Endothelial cell of umbilical vein (primary cell): ENCODE measurements at regions not wholly inside any gene's neighbourhood (a gene's known extent, or its start where the extent isn't known, plus 50 kb on each side); places are given as distances from the start of the nearest gene placed in this dataset.

Experiments
- CTCF ChIP-seq, 2 donors: IDR thresholded peaks; 1 replicate in 1 of 2; 2 replicates in 1 of 2; pipeline ENCODE4 v1.5.1; 2011; ENCODE audit warnings: low read length in 2 of 2, mild to moderate bottlenecking in 2 of 2, moderate library complexity in 2 of 2, control low read depth in 1 of 2, inconsistent platforms in 1 of 2, low read depth in 1 of 2; ENCODE audit not compliant: insufficient read depth in 1 of 2; ENCODE audit errors: extremely low read depth in 1 of 2
- EZH2 ChIP-seq: IDR thresholded peaks from 2 replicates; pipeline ENCODE4 v1.6.1; 2012; ENCODE audit warnings: borderline replicate concordance, low read depth, mild to moderate bottlenecking, moderate library complexity, low read length, inconsistent platforms; ENCODE audit not compliant: severe bottlenecking
- FOS ChIP-seq: IDR thresholded peaks from 2 replicates; pipeline ENCODE4 v1.6.1; 2011; ENCODE audit warnings: mild to moderate bottlenecking, low read length, moderate library complexity, borderline replicate concordance; ENCODE audit not compliant: insufficient read depth
- GATA2 ChIP-seq: IDR thresholded peaks from 2 replicates; pipeline ENCODE4 v1.7.0; 2011; ENCODE audit warnings: low read depth, mild to moderate bottlenecking, moderate library complexity, mixed read lengths, low read length; ENCODE audit not compliant: insufficient read length, insufficient read depth
- JUN ChIP-seq: IDR thresholded peaks from 2 replicates; pipeline ENCODE4 v1.6.1; 2011; ENCODE audit warnings: borderline replicate concordance, low read depth; ENCODE audit not compliant: insufficient read length, insufficient read depth
- MAX ChIP-seq: IDR thresholded peaks from 2 replicates; pipeline ENCODE4 v1.6.1; 2011; ENCODE audit not compliant: insufficient read depth, insufficient read length
- MYC ChIP-seq: IDR thresholded peaks from one replicate; pipeline ENCODE4 v1.6.1; 2011; ENCODE audit warnings: mild to moderate bottlenecking, low read depth, low read length
- POLR2A ChIP-seq: IDR thresholded peaks from 2 replicates; pipeline ENCODE4 v1.6.1; 2012; ENCODE audit warnings: low read depth, mild to moderate bottlenecking, control low read depth, low read length
- POLR2AphosphoS5 ChIP-seq: IDR thresholded peaks from 2 replicates; pipeline ENCODE4 v1.6.1; 2012; ENCODE audit warnings: low read depth, mild to moderate bottlenecking, control low read depth, low read length, moderate library complexity; ENCODE audit not compliant: insufficient read depth

- no peak for TF ChIP-seq POLR2AphosphoS5
- no peak for TF ChIP-seq EZH2
- TF ChIP-seq CTCF (IDR thresholded peaks at IDR 0.05; ENCODE audit: extremely low read depth in 1 of 2, insufficient read depth in 1 of 2, low read depth in 1 of 2, low read length in 2 of 2): no peak
- no peak for TF ChIP-seq POLR2A
- TF ChIP-seq MYC: no peak
- TF ChIP-seq JUN: no peak
- TF ChIP-seq MAX: no peak
- TF ChIP-seq FOS: peak; percentile 25
- TF ChIP-seq GATA2: no peak
Measured at GRCh38 chr5:143543358-143544255, 140.1 kb upstream of the NR3C1 start.
